ENCODE measurements at regions not wholly inside any gene's neighbourhood (a gene's known extent, or its start where the extent isn't known, plus 50 kb on each side); places are given as distances from the start of the nearest gene placed in this dataset.

DNA sequence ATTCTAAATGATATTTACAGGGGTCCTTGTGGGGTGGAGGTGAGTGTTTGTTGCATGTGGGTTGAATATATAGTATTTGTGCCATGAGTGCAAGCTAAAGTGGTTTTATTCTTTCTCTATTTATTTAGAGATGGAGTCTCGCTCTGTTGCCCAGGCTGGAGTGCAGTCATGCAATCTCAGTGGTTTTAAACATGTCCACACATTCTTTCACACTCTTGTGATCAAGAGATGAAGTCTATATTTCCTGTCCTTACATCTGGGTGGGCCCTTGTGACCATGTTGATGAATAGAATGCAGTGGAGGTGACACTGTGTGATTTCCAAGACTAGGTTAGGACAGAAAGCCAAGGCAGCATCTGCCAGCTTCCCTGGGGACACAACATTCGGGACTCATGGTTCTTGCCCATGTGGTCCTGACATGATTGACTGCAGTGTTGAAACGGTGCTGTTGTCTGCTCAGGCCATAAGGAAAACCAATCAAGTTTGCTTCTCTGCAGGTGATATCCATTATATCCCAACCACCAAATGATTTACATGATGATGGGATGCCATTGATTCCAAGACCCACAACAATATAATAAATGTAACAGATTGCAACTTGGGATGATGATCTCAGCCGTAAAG, 172.6 kb downstream of the SUDS3 start:
- no peaks in the 10 kb centered on the region for H3K36me3 ChIP-seq
- H3K9me3 ChIP-seq: no peaks in the 10 kb centered on the region
- ATAC-seq (no peak), DNase-seq (no peak)
- no peak overlapping the region for H3K27ac ChIP-seq
- H3K4me1 ChIP-seq: no peaks in the 10 kb centered on the region
- intact Hi-C loops (cut with DNase I): no loop called here
- H3K27me3 ChIP-seq: no peaks in the 10 kb centered on the region
- TF ChIP-seq, protein P1, sequence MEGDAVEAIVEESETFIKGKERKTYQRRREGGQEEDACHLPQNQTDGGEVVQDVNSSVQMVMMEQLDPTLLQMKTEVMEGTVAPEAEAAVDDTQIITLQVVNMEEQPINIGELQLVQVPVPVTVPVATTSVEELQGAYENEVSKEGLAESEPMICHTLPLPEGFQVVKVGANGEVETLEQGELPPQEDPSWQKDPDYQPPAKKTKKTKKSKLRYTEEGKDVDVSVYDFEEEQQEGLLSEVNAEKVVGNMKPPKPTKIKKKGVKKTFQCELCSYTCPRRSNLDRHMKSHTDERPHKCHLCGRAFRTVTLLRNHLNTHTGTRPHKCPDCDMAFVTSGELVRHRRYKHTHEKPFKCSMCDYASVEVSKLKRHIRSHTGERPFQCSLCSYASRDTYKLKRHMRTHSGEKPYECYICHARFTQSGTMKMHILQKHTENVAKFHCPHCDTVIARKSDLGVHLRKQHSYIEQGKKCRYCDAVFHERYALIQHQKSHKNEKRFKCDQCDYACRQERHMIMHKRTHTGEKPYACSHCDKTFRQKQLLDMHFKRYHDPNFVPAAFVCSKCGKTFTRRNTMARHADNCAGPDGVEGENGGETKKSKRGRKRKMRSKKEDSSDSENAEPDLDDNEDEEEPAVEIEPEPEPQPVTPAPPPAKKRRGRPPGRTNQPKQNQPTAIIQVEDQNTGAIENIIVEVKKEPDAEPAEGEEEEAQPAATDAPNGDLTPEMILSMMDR (IDR thresholded peaks at IDR 0.05): no peak
- H3K4me3 ChIP-seq: no peak overlapping the region

DNA sequence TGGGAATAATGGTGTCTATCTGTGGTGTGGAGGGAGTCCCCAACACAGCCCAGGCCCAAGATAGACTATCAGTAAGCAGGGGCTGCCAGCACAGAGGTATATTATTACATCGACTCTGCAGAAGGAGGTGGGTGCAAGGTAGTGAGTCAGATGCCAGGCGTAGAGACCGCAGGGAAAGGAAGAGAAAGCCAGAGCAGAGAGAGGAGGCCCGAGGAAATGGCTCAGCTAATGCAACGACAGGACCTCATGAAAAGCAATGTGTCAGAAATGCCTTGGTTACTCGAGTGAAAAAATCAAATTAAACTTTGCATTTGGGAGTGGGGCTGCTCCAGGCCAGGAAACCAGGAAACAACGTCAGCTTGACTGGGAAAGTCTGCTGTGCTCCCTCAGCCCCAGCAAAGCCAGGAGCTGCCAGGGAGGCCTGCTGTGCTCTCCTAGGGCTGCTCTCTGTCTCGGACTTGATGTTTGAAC, 173.2 kb downstream of the SUDS3 start:
- Histone ChIP-seq H3K27ac (no peak overlapping the region), H3K27me3 (no peaks in the 10 kb centered on the region), H3K4me1 (no peaks in the 10 kb centered on the region), H3K4me3 (no peak overlapping the region), H3K9me3 (no peaks in the 10 kb centered on the region), H3K36me3 (no peaks in the 10 kb centered on the region)
- intact Hi-C loops (cut with DNase I): no loop called here
- TF ChIP-seq, protein P1 (IDR thresholded peaks at IDR 0.05): no peak
- DNase-seq (no peak), ATAC-seq (no peak)

DNA sequence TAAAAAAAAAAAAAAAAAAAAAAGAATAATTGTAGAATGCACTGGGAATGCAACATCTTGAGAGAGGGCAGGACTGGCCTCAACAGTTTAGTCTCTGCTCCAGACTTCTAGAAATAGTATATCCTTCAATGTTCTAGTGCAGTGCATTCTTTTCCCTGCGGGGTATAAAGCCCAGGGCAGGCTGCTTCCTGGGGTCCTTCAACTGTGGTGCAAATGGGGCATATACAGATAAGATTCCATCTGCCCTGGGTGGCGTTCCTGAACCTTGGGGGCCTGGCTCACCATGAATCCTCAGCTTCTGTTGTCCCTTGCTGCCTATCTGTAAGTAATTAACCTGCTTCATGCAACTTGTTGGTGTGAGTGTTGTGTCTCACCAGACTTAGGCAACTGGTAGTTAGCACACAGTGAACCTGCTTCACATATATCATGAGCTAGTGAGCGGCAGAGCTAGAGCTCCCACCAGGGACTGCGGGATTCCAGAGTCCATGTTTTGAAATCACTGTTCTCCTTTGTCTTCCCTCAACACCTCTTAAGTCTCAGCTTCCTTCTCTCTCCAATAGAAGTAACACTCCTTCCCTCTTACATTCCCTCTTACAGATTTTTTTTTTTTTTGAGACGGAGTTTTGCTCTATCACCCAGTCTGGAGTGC, 177.6 kb downstream of the SUDS3 start:
- intact Hi-C loops (cut with DNase I): no loop called here

DNA sequence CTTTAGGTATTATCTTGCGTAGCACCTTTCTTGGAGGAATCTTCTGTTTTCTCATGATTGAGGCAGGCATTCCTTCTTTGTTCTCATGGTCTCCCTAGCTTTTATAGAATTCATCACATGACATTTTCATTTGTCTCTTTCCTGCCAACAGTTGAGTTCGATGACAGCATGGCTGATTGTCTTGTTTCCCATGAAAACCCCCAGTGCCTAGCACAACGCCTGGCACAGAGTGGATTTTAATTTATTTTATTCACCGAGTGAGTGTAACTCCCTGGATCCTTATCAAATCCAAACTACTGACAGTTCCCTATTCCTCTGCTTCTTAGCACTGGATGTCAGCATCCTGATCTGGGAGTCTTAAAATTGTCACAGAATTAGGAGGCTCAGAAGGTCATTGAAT, 182.6 kb downstream of the SUDS3 start:
- Histone ChIP-seq H3K9me3 (no peaks in the 10 kb centered on the region), H3K27ac (no peak overlapping the region), H3K36me3 (no peaks in the 10 kb centered on the region), H3K4me1 (no peaks in the 10 kb centered on the region), H3K27me3 (no peaks in the 10 kb centered on the region), H3K4me3 (no peak overlapping the region)
- no peak for ATAC-seq
- TF ChIP-seq, protein P1 (IDR thresholded peaks at IDR 0.05): no peak
- intact Hi-C loops (cut with DNase I): no loop called here
- DNase-seq: no peak

More for the DNA sequence above, 177.6 kb downstream of the SUDS3 start:
- ATAC-seq (no peak), DNase-seq (no peak)
- Histone ChIP-seq H3K27me3 (no peaks in the 10 kb centered on the region), H3K4me3 (no peak overlapping the region), H3K27ac (no peak overlapping the region), H3K9me3 (no peaks in the 10 kb centered on the region), H3K4me1 (no peaks in the 10 kb centered on the region), H3K36me3 (no peaks in the 10 kb centered on the region)
- TF ChIP-seq, protein P1 (IDR thresholded peaks at IDR 0.05): no peak

DNA sequence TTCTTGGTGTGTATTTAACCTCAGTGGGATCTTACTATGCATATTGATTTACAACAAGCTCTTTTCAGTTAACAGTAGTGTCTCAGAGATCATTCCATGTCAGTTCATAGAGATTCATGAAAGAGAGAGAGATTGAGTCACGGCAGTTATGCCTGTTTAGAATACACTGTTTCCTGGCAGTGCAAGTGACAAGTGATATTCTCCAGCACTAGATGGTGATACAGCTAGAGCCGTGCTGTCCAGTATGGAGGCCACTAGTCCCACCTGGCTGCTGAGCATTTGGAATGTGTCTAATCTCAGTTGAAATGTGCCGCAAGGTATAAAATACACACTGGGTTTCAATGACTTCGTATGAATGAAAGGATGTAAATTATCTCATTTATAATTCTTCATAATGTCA, 184.4 kb downstream of the SUDS3 start:
- Histone ChIP-seq H3K9me3 (no peaks in the 10 kb centered on the region), H3K27ac (no peak overlapping the region), H3K4me3 (no peak overlapping the region), H3K27me3 (no peaks in the 10 kb centered on the region), H3K36me3 (no peaks in the 10 kb centered on the region), H3K4me1 (no peaks in the 10 kb centered on the region)
- intact Hi-C loops (cut with DNase I): no loop called here
- ATAC-seq: no peak
- TF ChIP-seq, protein P1 (IDR thresholded peaks at IDR 0.05): no peak
- DNase-seq: no peak

Measured in upper lobe of right lung (tissue), 1 donor.